Astrocyte of the spinal cord (primary cell): ENCODE measurements at regions not wholly inside any gene's neighbourhood (a gene's known extent, or its start where the extent isn't known, plus 50 kb on each side); places are given as distances from the start of the nearest gene placed in this dataset.
"Not testable (repeated sequence)": the region's sequence is repeated elsewhere in the genome, so short reads cannot be mapped to it uniquely, and the experiment has no call there.

Experiments
- DNase-seq: peaks from one replicate; pipeline ENCODE4 v3.0.0; 2011; ENCODE audit warnings: low read depth, low spot score
- H3K4me3 ChIP-seq: 2 replicates; pipeline ENCODE4 v1.5.1; 2011; ENCODE audit warnings: low read depth, mild to moderate bottlenecking, low read length, moderate library complexity
- CTCF ChIP-seq: IDR thresholded peaks from 2 replicates; pipeline ENCODE4 v1.5.1; 2012; ENCODE audit warnings: low read depth, mild to moderate bottlenecking, low read length, inconsistent platforms
- in situ Hi-C: cut with HindIII; loops from 2 replicates; pipeline ENCODE4 v1.10.0; 2017; ENCODE audit warnings: low sequenced_read_pairs

GRCh38 chr11:97009613-97010012, 619.8 kb downstream of the JRKL start:
- DNase-seq = no peak
- no peak overlapping the region for H3K4me3 ChIP-seq
- in situ Hi-C loops = no loop called here
- TF ChIP-seq CTCF = no peak

GRCh38 chr11:97010997-97011396, 621.2 kb downstream of the JRKL start:
- in situ Hi-C loops, DNase-seq, H3K4me3 ChIP-seq: not testable (repeated sequence)

- no peak for TF ChIP-seq CTCF
- no peak overlapping the region for H3K4me3 ChIP-seq
- in situ Hi-C loops = no loop called here
- no peak for DNase-seq
These were observed 625.5 kb downstream of the JRKL start for GRCh38 chr11:97015327-97015726.

DNA sequence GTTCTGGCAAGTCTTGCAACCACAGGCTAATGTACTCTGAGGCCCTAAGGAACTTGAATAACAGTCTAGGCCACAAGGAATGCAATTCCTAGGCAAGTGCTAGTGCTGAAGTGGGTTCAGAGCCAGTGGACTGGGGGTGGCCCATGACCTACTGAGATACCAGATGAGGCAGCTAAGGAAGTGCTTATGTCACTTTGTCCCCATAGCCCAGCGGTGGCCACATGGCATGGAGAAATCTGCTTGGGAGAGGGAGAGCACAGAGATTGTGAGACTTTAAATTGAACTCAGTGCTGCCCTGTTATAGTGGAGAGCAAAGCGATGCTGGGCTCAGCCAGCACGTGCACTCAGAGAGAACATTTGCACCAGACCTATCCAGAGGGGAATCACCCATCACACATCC, 629.5 kb downstream of the JRKL start:
- no peak for DNase-seq
- no peak overlapping the region for H3K4me3 ChIP-seq
- TF ChIP-seq CTCF = no peak
- in situ Hi-C loops = no loop called here

GRCh38 chr11:97019754-97020153, 629.9 kb downstream of the JRKL start:
- TF ChIP-seq CTCF = no peak
- DNase-seq = no peak
- in situ Hi-C loops = no loop called here
- no peak overlapping the region for H3K4me3 ChIP-seq

- DNase-seq = no peak
- in situ Hi-C loops = no loop called here
These were observed 633.1 kb downstream of the JRKL start for GRCh38 chr11:97022955-97023354.

GRCh38 chr11:97028836-97029406, 639.1 kb downstream of the JRKL start:
- in situ Hi-C loops = no loop called here
- no peak for TF ChIP-seq CTCF

More at GRCh38 chr11:97022955-97023354, 633.1 kb downstream of the JRKL start:
- no peak for TF ChIP-seq CTCF
- H3K4me3 ChIP-seq = no peak overlapping the region

More at GRCh38 chr11:97028836-97029406, 639.1 kb downstream of the JRKL start:
- DNase-seq = no peak
- H3K4me3 ChIP-seq = no peak overlapping the region
